Left forelimb (tissue), 1 donor: ENCODE measurements at regions not wholly inside any gene's neighbourhood (a gene's known extent, or its start where the extent isn't known, plus 50 kb on each side); places are given as distances from the start of the nearest gene placed in this dataset.

Experiments used
- DNase-seq: peaks from one replicate; pipeline ENCODE4 v3.0.0-alpha.2; 2018; ENCODE audit warnings: low spot score

DNA sequence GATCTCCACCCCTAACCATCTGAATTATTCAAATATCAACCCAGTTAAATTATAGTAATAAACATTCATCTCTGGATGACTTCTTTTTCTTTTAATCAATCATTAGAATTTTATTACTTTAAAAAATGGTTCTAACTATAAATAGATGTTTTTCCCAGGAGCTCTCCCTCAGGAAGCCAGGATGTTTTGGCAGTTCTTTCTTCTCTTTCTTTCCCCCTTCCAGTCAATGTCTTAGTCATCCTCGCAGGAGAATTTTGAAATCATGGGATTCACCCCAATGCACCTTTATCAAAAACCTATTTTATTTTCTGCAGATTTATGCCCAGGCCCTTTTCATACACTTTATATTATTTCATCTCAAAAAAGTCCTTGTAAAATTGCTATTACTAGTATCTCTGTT is 711.6 kb downstream of the CDH11 start:
- no peak for DNase-seq

GRCh38 chr16:64409783-64410210 is 712.1 kb downstream of the CDH11 start:
- no peak for DNase-seq

GRCh38 chr16:64408699-64409098 is 713.2 kb downstream of the CDH11 start:
- DNase-seq = no peak

- no peak for DNase-seq
These were observed 715.1 kb downstream of the CDH11 start for GRCh38 chr16:64406770-64407181.

DNA sequence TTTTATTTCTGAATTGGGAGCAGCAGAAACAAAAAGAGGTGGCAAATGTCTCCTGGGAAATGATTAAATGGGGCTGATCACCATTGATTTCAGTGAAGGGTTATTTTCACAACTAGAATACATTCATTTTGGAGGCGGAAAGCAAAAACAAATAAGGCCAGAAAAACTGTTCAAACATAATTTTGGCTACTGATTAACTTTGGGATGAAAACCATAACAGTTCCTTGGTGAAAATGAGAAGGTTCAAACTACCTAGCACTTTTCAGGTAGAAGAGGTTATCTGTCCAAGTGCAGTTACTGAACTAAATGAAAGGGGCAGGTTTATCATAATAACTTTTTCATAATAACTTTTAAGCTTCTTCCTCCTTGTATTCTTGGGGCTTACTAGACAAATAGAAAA is 718.5 kb downstream of the CDH11 start:
- no peak for DNase-seq

GRCh38 chr16:64398793-64399192 is 723.1 kb downstream of the CDH11 start:
- no peak for DNase-seq

- DNase-seq = no peak
These were observed 723.8 kb downstream of the CDH11 start for GRCh38 chr16:64397945-64398508.

DNA sequence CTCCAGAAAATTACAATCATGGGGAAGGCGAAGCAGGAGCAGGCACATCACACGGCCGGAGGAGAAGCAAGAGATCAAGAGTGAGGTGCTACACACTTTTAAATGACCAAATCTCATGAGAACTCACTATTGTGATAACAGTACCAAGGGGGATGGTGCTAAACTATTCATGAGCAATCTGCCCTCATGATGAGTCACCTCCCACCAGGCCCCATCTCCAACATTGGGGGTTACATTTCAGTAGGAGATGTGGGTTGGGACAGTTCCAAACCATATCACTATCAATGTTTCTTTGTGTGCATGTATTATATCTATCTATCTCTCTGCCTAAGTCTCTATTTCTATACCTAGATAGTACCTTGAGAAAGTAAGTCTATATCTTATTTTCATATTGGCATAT is 724.8 kb downstream of the CDH11 start:
- no peak for DNase-seq

- DNase-seq = no peak
These were observed 727.8 kb downstream of the CDH11 start for GRCh38 chr16:64394061-64394460.

- no peak for DNase-seq
These were observed 729.4 kb downstream of the CDH11 start for GRCh38 chr16:64392456-64392855.

GRCh38 chr16:64391063-64391600 is 730.7 kb downstream of the CDH11 start:
- DNase-seq = no peak

- DNase-seq = no peak
These were observed 731.8 kb downstream of the CDH11 start for GRCh38 chr16:64390102-64390501.

DNA sequence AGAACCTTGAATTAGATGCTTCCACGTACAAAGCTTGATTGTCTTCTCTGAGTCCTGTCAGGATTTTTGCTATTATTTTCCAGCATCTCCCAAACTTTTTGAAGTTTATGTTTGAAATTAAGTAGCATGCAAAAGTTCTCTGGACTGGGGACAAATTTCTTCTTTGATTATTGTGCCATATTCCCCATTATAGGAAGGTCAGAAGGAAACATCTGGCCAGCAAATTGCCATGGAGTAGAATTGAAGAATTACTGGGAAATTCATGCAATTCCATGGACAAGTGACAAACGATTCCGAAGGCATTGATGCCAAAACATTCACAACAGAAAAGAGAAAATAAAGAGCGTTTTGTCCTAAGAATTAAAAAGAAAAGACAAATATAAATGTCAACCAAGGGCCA is 737.2 kb downstream of the CDH11 start:
- no peak for DNase-seq

- no peak for DNase-seq
These were observed 739.9 kb downstream of the CDH11 start for GRCh38 chr16:64381979-64382378.

DNA sequence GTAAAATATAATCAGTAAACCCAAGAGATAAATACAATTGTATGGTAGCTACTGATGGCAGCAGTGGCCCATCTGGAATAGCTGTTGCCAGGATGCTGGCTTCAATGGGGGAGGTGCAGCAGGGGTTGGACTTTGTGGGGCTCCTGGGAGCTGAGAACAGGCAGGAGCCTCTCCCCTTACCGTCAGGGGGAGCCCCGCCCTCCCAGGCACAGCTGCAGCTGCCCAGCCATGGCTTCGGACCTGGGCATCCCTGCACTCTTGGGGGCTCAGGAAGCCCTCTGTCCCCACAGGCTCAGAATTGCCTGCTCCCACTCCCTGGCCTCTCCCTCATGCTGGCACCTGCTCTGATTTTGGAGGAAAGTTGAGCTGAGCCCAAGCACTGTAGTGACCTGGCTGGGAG is 741.1 kb downstream of the CDH11 start:
- DNase-seq = no peak

DNA sequence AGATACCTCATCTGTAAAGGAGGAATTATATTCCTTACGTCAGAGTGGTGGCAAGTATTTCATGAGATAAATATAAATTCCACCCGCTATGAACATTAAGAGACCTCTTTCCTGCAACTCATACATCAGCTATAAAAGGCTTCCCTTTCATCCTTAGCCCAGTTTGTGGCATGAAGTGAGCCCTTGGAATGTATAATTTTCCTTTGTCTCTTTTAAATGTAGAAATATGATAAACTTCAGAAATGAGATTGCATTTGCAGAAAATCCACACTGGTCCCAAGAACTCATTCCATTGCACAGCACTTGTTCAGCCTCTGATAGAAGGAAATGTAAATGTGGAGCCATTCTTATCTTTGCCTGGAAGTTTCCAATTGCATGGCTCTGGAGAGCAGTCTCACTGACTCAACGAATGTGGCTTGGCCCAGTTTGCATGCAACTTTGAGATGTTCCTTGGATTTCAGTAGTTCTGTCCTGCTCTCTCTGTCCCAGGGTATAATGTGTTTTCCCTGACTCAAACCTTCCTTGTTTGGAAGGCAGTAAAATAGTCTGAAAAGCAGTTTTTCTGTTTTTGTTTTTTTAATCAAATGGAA is 746.4 kb downstream of the CDH11 start:
- no peak for DNase-seq

DNA sequence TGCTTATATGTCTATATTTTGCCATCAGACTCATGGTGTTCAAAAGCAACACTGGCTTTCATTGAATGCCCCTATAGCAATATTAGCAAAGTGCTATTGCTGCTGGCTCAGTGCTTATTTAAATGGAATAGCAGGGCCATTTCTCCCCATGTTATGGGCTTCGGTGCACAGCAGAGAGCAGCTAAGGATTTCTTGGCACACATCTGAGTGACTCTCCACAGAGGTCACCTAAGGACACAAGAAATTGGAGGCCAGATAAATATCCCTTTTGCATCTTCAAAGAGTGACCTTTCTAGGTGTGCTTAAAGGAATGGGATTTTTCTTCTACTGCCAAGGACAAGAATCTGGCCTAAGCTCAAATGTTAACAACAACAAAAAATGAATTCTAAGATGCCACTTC is 751.8 kb downstream of the CDH11 start:
- DNase-seq = no peak

GRCh38 chr16:64365448-64365931 is 756.4 kb downstream of the CDH11 start:
- no peak for DNase-seq

DNA sequence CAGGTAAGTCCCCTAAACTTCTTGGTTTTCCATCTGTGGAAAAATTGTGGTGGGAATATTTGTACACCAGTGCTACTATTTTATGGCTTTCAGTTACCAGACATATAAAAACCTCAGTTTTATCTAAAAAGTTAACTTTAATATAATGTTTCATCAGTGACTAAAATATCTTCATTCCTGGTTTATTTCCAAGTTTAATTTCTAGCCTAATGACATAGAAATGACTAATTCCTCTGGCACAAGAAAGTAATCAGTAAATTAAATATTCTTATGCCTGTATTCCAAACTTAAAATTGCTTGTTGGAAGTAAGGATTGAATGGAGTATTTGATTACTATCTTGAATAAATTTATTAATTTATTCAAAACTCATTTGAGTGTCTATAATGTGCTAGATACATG is 757.0 kb downstream of the CDH11 start:
- no peak for DNase-seq

GRCh38 chr16:64364416-64364815 is 757.4 kb downstream of the CDH11 start:
- DNase-seq = no peak

- no peak for DNase-seq
These were observed 757.8 kb downstream of the CDH11 start for GRCh38 chr16:64364016-64364415.

DNA sequence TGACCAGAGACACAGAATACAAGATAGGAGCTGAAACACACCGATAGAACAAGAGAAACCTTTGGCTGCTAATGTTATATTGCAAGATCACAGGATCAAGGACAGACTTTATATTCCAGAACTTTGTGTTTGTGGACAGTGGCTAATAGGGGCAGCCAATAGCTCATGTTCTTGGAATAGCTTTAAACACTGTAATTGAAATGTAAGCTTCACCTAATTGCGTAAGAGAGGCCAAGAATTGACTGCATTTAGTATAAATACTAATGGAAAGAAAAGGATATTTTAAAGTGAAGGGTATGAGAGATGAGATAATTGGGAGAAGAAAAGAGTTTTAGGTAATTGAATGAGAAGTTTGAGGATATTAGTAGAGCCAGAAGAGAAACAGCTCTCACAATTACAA is 758.8 kb downstream of the CDH11 start:
- no peak for DNase-seq

DNA sequence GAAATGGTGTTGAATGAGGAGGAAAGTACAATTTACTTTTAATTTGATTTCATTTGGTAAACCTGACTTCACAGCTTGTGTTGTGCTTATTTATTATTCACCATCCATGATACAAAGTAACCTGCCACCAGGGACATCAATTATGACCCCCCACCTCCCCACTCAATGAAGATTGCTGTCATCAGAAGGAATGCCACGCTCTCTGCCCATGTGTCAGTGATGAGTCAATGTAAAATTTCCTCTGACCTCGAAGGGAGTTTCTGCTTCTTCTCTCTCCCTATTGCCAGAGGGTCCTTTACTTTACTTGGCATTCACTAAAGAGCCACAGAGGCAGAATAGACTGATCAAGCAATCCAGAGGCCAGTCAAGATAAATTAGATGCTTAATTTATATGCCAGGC is 759.7 kb downstream of the CDH11 start:
- no peak for DNase-seq

DNA sequence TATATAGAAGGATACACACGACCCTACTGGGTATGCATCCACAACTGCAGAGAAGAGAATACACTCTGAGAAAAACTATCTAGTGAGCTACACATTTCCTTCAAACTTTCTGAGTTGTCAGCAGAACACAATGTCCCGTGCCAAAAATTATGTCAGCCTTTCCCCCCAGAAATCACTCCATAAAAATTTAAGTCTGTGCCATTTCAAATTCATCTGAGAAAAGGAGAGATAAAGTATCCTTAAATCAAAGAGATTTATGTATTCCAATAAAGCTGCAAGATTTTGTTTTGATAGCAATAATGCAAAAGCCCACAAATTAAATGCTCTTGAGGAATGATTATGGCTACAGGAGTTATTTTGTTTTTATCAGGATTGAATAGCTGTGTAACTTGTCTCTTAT is 760.1 kb downstream of the CDH11 start:
- no peak for DNase-seq
